ENCODE measurements at regions not wholly inside any gene's neighbourhood (a gene's known extent, or its start where the extent isn't known, plus 50 kb on each side); places are given as distances from the start of the nearest gene placed in this dataset.

DNA sequence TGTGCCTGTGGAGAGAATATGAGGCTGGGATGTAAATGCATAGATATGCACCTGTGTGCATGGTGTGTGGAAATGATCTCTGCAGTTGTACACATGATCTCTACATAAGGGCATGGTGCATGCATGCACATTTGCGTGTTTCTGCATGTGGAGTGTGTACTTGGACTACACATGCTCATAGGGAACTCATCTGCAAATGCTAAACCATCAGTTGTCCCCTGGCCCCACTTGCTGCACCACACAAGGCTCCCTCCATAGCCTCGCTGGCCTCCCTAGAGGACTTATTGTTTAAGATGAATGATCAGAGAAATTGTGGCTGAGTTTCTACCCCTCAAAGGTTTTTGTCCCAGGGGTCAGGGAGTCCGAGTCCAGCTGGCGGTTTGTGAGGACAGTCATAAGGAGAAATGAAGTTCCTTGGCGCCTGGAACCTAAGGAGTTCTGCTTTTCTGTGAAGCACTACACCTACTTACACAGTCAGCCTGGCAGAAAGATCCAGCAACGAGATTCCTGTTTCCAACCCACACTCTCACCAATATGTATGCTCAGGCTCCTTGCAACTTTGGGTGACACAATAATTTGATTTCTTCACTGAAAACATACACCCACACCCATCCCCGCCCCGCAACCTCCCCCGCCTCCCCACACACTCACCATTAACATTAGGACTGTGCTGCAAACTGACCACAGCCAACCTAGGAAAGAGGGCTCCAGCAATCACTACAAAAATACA is 79.9 kb upstream of the CPEB4 start:
- DNase-seq, result no peak

- no peak for DNase-seq
Measured at GRCh38 chr5:173809014-173809413, 79.1 kb upstream of the CPEB4 start.

GRCh38 chr5:173812811-173813550 is 75.2 kb upstream of the CPEB4 start:
- no peak for DNase-seq

- no peak for DNase-seq
Measured at GRCh38 chr5:173814053-173814452, 74.1 kb upstream of the CPEB4 start.

- DNase-seq, result no peak
Measured at GRCh38 chr5:173815571-173815970, 72.6 kb upstream of the CPEB4 start.

GRCh38 chr5:173816728-173817127 is 71.4 kb upstream of the CPEB4 start:
- DNase-seq, result no peak

DNA sequence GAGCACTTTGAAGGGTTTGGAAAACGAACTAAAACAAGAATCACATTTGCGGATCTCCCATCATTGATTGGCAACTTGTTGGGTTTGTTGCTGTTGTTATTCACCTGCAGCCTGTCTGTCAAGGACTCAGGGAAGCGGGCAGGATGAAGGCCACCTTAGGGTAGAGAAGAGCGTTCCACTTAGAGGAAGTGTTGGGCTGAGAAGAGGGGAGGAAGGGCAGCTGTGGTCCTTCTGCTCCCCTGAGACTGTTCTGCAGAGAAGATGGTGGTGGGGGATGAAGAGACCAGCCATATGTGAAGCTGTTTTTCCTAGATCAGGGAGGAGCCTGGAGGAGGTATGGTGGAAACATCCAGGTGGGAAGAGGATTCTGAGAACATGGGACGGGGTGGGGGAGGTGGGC is 70.6 kb upstream of the CPEB4 start:
- no peak for DNase-seq

DNA sequence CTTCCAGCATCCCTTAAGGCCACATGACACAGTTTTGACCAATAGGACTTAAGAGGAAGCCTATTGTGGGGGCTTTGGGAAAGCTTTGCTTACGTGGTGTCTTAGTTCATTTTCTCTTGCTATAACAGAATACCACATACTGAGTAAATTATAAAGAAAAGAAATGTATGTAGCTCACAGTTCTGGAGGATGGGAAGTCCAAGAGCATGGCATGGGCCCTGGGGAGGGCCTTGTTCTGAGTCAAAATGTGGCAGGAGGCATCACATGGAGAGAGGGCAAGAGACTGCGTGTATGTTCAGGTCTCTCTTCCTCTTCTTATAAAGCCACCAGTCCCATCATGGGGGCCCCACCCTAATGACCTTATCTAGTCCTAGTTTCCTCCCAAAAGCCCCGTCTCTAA is 68.6 kb upstream of the CPEB4 start:
- no peak for DNase-seq

GRCh38 chr5:173823274-173823644 is 64.9 kb upstream of the CPEB4 start:
- no peak for DNase-seq

- no peak for DNase-seq
Measured at GRCh38 chr5:173823721-173824567, 64.2 kb upstream of the CPEB4 start.

GRCh38 chr5:173825215-173825865 is 62.8 kb upstream of the CPEB4 start:
- no peak for DNase-seq

GRCh38 chr5:173826086-173826427 is 62.1 kb upstream of the CPEB4 start:
- no peak for DNase-seq

DNA sequence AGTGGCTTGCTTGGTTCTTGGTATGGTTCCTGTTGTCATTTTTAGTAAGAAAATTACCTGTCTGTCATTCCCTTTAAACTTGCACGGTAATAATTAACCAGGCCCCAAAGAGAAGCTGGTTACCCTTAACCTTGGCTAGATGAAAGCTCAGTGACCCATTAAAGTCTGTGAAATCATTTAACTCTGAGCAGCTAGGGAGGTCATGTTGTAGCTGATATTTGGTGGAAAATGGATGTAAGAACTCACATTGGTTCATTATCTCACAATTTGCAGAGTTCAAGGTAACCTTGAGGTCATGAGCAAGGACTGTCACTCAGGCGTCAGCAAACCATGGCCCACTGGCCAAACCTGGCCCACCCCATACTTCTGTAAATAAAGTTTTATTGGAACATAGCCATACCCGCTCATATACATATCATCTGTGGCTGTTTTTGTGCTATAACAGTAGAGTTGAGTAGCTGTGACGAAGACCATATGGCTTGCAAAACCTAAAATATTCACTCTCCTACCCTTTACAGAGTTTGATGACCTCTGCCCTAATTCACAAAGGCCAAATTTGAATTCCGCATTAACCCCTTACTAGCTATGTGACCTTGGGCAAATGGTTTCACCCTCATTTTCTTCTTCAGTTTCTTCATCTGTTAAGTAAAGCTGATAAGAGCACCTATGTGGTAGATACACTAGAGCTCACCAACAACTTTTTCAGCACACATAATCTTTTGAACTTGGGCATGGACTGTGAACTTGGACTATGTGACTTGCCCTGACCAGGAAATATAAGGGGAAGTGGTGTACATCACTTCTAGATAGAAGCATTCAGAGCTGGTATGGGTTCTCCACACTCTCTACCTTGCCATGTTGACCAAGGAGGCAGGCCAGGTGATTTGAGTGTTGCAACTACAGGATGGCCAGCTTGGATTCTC is 61.5 kb upstream of the CPEB4 start:
- no peak for DNase-seq

DNA sequence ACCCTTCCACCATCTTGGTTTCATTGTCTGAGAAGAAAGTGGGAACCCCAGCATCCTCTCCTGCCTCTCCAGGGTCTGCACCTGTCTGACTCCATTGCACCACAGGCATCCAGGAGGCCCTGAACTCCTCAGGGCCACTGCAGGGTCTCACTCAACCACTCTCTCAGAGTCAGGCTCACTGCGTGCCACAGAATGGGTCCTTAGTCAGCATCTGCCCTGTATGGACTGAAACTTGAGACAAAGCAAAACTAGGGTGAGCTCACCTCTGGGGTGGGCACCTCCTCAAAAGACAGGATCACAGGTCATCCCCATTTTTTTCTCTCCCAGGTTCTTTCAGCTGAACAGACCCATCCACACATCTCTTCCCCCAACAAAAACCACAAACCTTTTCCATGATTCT is 59.2 kb upstream of the CPEB4 start:
- no peak for DNase-seq

DNA sequence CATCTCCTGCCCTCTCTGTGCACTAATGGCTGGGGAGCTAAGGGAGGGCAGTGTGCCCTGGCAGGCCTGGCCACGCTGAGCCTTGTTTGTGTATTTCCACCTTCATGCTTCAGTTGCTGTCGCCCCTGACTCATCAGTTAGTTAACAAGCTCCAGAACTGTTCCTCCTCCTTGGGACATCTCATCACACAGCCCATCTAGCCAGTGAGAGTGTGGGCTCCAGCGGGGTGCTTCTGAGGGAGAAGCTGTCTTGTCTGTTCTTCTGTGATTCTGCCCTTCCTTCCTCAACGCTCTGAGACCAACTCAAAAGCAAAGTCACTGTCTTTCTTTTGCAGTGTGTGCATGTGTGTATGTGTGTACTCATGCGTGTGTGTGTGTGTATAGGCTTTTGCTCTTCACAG is 58.3 kb upstream of the CPEB4 start:
- DNase-seq, result no peak

- DNase-seq, result no peak
Measured at GRCh38 chr5:173830421-173830820, 57.7 kb upstream of the CPEB4 start.

DNA sequence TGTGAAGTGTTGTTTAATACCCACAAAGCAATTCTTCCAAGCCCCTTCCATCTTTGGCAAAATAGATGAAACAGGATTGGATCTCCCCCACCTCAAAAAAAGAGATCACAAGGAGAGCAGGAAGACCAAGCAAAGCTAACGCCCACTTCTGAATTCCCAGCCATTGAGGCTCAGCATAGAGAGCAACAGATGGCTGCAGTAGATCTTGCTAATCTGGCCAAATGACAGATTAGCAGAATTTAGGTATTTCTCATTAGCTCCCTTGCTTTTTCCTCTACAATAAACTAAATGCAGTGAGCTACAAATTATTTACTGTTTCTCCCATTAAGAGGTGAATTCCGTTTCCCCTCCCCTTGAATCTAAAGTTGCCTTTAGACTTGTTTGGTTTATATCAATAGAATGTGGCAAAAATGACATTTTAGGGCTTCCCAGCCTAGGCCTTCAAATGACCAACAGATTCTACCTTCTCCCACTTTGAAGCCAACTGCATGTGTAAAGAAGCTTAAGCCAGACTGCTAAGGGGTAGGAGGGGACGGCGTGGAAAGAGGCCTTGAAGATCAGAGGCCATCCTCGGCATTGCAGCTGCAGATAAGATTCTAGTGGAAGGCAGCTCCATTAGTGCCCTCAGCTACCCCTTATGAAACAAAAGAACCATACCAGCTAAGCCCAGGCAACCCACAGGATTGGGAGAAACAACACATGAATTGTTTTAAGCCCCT is 56.8 kb upstream of the CPEB4 start:
- DNase-seq, result no peak

DNA sequence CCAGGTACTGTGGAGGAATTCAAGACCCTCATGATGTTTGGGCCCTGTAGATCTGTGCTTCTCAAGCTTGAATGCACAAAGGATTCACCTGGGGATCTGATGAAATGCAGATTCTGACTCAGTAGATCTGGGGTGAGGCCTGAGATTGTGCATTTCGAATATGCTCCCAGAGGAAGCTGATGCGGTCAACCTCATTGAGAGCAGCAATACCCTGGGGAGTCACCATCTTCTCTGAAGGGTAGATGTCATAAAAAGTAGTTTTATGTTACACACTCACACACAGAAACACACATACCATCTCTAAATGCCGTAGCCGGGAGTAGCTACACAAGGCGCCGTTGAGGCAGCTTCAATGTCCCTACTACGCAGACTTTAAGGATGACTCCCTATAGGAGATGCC is 55.8 kb upstream of the CPEB4 start:
- no peak for DNase-seq

- no peak for DNase-seq
Measured at GRCh38 chr5:173833196-173833985, 54.8 kb upstream of the CPEB4 start.

GRCh38 chr5:173834071-173834771 is 53.9 kb upstream of the CPEB4 start:
- no peak for DNase-seq
